Mesenchymal stem cell (in vitro differentiated cells and primary cell): ENCODE measurements at regions not wholly inside any gene's neighbourhood (a gene's known extent, or its start where the extent isn't known, plus 50 kb on each side); places are given as distances from the start of the nearest gene placed in this dataset.

Source experiments
- DNase-seq: peaks from one replicate; pipeline ENCODE4 v3.0.0-alpha.2; 2013
- H2AFZ ChIP-seq: one replicate; pipeline ENCODE4 v1.6.1; 2013; ENCODE audit warnings: low read depth, mild to moderate bottlenecking, control low read depth, inconsistent platforms, low read length, moderate library complexity
- H2AK5ac ChIP-seq: 2 replicates; pipeline ENCODE4 v1.6.1; 2013; ENCODE audit warnings: low read length, moderate library complexity, mild to moderate bottlenecking, inconsistent platforms; ENCODE audit not compliant: severe bottlenecking
- H2BK120ac ChIP-seq: one replicate; pipeline ENCODE4 v1.6.1; 2013; ENCODE audit warnings: low read depth, mild to moderate bottlenecking, inconsistent platforms, low read length, moderate library complexity
- H2BK12ac ChIP-seq, 2 experiments: one replicate each; pipeline ENCODE4 v1.6.1; 2013; ENCODE audit warnings: inconsistent platforms in 2 of 2, low read length in 2 of 2, mild to moderate bottlenecking in 2 of 2, moderate library complexity in 2 of 2, control low read depth in 1 of 2
- H2BK15ac ChIP-seq: one replicate; pipeline ENCODE4 v1.6.1; 2013; ENCODE audit warnings: mild to moderate bottlenecking, low read depth, inconsistent platforms; ENCODE audit not compliant: poor library complexity, severe bottlenecking
- H2BK5ac ChIP-seq: 2 replicates; pipeline ENCODE4 v1.6.1; 2013; ENCODE audit warnings: low read depth, mild to moderate bottlenecking, low read length, control low read depth, inconsistent platforms; ENCODE audit not compliant: poor library complexity, severe bottlenecking
- H3K14ac ChIP-seq, 2 experiments: one replicate each; pipeline ENCODE4 v1.6.1; 2013; ENCODE audit warnings: inconsistent platforms in 2 of 2, low read length in 2 of 2, control low read depth in 1 of 2, mild to moderate bottlenecking in 1 of 2, moderate library complexity in 1 of 2
- H3K18ac ChIP-seq, 2 experiments: one replicate each; pipeline ENCODE4 v1.6.1; 2013; ENCODE audit warnings: inconsistent platforms in 2 of 2, low read length in 2 of 2, control low read depth in 1 of 2, low read depth in 1 of 2, mild to moderate bottlenecking in 1 of 2
- H3K23ac ChIP-seq, 2 experiments: one replicate each; pipeline ENCODE4 v1.6.1; 2013; ENCODE audit warnings: inconsistent platforms in 2 of 2, low read length in 2 of 2, mild to moderate bottlenecking in 2 of 2, moderate library complexity in 2 of 2, control low read depth in 1 of 2
- H3K27ac ChIP-seq: 2 replicates; pipeline ENCODE4 v1.5.1; 2013; ENCODE audit warnings: mild to moderate bottlenecking, moderate library complexity, low read length, control low read depth, inconsistent platforms; ENCODE audit not compliant: poor library complexity, severe bottlenecking
- H3K27me3 ChIP-seq, 2 experiments: 2 replicates each; pipeline versions ENCODE4 v1.6.1 to v1.7.0; 2013; ENCODE audit warnings: low read length in 2 of 2, mild to moderate bottlenecking in 2 of 2, moderate library complexity in 2 of 2, control low read depth in 1 of 2, inconsistent platforms in 1 of 2; ENCODE audit not compliant: control insufficient read depth in 1 of 2, insufficient read depth in 1 of 2
- H3K36me3 ChIP-seq, 2 experiments: 2 replicates each; pipeline versions ENCODE4 v1.6.1 to v1.7.0; 2013; ENCODE audit warnings: low read length in 2 of 2, control low read depth in 1 of 2, inconsistent platforms in 1 of 2, low read depth in 1 of 2, mild to moderate bottlenecking in 1 of 2; ENCODE audit not compliant: insufficient read depth in 2 of 2, control insufficient read depth in 1 of 2
- H3K4ac ChIP-seq, 2 experiments: one replicate each; pipeline ENCODE4 v1.6.1; 2013; ENCODE audit warnings: inconsistent platforms in 2 of 2, low read length in 2 of 2, mild to moderate bottlenecking in 2 of 2, moderate library complexity in 2 of 2, control low read depth in 1 of 2, low read depth in 1 of 2
- H3K4me1 ChIP-seq: 2 replicates; pipeline ENCODE4 v1.6.1; 2013; ENCODE audit warnings: low read depth, low read length, control low read depth; ENCODE audit not compliant: control insufficient read depth, insufficient read depth
- H3K4me2 ChIP-seq: 2 replicates; pipeline ENCODE4 v1.6.1; 2013; ENCODE audit warnings: low read length, mild to moderate bottlenecking, inconsistent platforms; ENCODE audit not compliant: poor library complexity, severe bottlenecking
- H3K4me3 ChIP-seq, 2 experiments: 2 replicates each; pipeline versions ENCODE4 v1.5.1 to v1.7.0; 2013; ENCODE audit warnings: low read length in 2 of 2, mild to moderate bottlenecking in 2 of 2, control low read depth in 1 of 2, low read depth in 1 of 2; ENCODE audit not compliant: insufficient read depth in 1 of 2
- H3K79me1 ChIP-seq: replicated peaks from 2 replicates; pipeline ENCODE4 v1.6.1; 2013; ENCODE audit warnings: mild to moderate bottlenecking, control low read depth, low read length, inconsistent platforms; ENCODE audit not compliant: poor library complexity, severe bottlenecking
- H3K9ac ChIP-seq: 2 replicates; pipeline ENCODE4 v1.7.0; 2013; ENCODE audit warnings: mild to moderate bottlenecking, low read length, moderate library complexity
- H3K9me3 ChIP-seq: 2 replicates; pipeline ENCODE4 v1.7.0; 2013; ENCODE audit warnings: mild to moderate bottlenecking, low read length; ENCODE audit not compliant: control insufficient read depth
- H4K8ac ChIP-seq: one replicate; pipeline ENCODE4 v1.6.1; 2013; ENCODE audit warnings: inconsistent platforms, mild to moderate bottlenecking, low read length, moderate library complexity
- H4K91ac ChIP-seq: one replicate; pipeline ENCODE4 v1.6.1; 2013; ENCODE audit warnings: mild to moderate bottlenecking, low read length, inconsistent platforms
- WGBS: methylation state at CpG from one replicate; pipeline ENCODE4 v1.1.7; 2013; ENCODE audit warnings: mixed read lengths; 5-methylcytosine and 5-hydroxymethylcytosine counted together

DNA sequence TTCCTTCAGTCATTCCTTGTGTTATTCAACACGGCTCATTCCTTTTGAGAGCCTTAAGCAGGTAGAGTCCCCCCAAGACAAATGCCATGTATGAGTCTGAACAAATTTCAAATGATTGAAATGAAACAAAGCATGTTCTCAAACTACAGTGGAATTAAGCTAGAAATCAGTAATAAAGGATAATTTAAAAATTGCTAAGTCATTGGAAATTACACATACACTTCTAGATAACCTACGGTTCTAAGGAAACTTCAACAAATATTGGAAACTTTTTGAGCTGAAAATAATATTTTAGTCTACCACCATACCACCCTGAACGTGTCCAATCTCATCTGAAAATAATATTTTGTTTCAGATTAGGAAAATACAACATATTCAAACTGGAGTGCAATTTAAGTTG, 71.8 kb upstream of the UGP2 start:
- H3K9me3 ChIP-seq, result peaks cover 10% of the 10 kb centered on the region
- no peaks in the 10 kb centered on the region for H3K4me1 ChIP-seq
- H2AK5ac ChIP-seq, result no peak overlapping the region
- no peak overlapping the region for H4K91ac ChIP-seq
- H2BK5ac ChIP-seq, result no peak overlapping the region
- no peak overlapping the region for H3K4me3 ChIP-seq
- H3K36me3 ChIP-seq, result no peaks in the 10 kb centered on the region
- H2BK15ac ChIP-seq, result no peak overlapping the region
- no peak overlapping the region for H3K27ac ChIP-seq
- no peak overlapping the region for H2AFZ ChIP-seq
- H3K9ac ChIP-seq, result no peak overlapping the region
- no peak overlapping the region for H3K4me2 ChIP-seq
- H2BK120ac ChIP-seq, result no peak overlapping the region
- no peak for DNase-seq
- no peak overlapping the region for H3K14ac ChIP-seq
- H3K23ac ChIP-seq, result no peak overlapping the region
- H3K4ac ChIP-seq, result no peak overlapping the region
- no peaks in the 10 kb centered on the region for H3K27me3 ChIP-seq
- no peak overlapping the region for H3K18ac ChIP-seq
- H2BK12ac ChIP-seq, result no peak overlapping the region
- WGBS, result 100% methylated on average over 1 of the region's 3 CpGs
- no peak overlapping the region for H4K8ac ChIP-seq
- no peaks in the 10 kb centered on the region for H3K79me1 ChIP-seq

DNA sequence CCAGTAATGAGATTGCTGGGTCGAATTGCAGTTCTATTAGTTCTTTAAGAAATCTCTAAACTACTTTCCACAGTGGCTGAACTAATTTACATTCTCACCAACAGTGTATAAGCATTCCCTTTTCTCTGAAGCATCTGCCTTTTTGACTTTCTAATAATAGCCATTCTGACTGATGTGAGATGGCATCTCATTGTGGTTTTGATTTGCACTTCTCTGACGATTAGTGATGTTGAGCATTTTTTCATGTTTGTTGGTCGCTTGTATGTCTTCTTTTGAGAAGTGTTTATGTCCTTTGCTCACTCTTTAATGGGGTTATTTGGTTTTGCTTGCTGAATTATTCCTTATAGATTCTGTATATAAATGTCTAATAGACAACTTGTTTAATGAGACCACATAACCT, 69.6 kb upstream of the UGP2 start:
- Histone ChIP-seq H3K27me3 (no peaks in the 10 kb centered on the region), H2BK15ac (no peak overlapping the region), H3K4me1 (no peaks in the 10 kb centered on the region), H3K4me3 (no peak overlapping the region), H2BK120ac (no peak overlapping the region), H2BK5ac (no peak overlapping the region), H3K27ac (no peak overlapping the region), H3K79me1 (no peaks in the 10 kb centered on the region), H2AFZ (no peak overlapping the region), H3K14ac (no peak overlapping the region), H2AK5ac (no peak overlapping the region), H4K91ac (no peak overlapping the region), H3K4ac (no peak overlapping the region), H2BK12ac (no peak overlapping the region), H3K18ac (no peak overlapping the region), H4K8ac (no peak overlapping the region), H3K9me3 (peaks cover 6% of the 10 kb centered on the region), H3K36me3 (no peaks in the 10 kb centered on the region), H3K23ac (no peak overlapping the region), H3K4me2 (no peak overlapping the region), H3K9ac (no peak overlapping the region)
- 76% methylated on average over 2 of the region's 3 CpGs for WGBS
- DNase-seq, result no peak

DNA sequence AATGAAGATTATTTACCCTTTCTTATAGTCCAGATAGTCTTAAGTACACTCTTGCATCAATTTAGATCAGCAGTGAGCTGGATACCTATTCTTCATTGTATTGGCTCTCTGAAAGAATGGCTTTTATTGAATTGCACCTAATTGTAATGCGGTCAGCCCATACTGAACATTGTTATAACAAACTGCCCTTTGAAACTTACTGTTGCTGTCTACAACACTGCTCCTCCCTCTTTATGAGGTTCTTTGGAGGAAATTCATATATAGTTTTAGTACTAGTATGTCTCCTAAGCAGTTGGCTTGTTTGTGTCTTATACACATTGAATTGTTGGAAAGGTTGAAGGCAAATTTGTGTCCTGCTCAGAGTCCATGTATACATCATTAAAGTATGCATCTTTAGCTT, 66.5 kb upstream of the UGP2 start:
- Histone ChIP-seq H2AFZ (no peak overlapping the region), H3K4me3 (no peak overlapping the region), H3K4ac (no peak overlapping the region), H3K4me1 (no peaks in the 10 kb centered on the region), H2BK120ac (no peak overlapping the region), H4K8ac (no peak overlapping the region), H3K14ac (no peak overlapping the region), H2BK12ac (no peak overlapping the region), H3K27ac (no peak overlapping the region), H3K23ac (no peak overlapping the region), H4K91ac (no peak overlapping the region), H3K9me3 (no peaks in the 10 kb centered on the region), H3K27me3 (no peaks in the 10 kb centered on the region), H2BK5ac (no peak overlapping the region), H2AK5ac (no peak overlapping the region), H3K79me1 (no peaks in the 10 kb centered on the region), H3K36me3 (no peaks in the 10 kb centered on the region), H3K4me2 (no peak overlapping the region), H3K18ac (no peak overlapping the region), H3K9ac (no peak overlapping the region), H2BK15ac (no peak overlapping the region)
- WGBS, result no CpG with 5 or more reads among the region's 1 CpG
- DNase-seq, result no peak

DNA sequence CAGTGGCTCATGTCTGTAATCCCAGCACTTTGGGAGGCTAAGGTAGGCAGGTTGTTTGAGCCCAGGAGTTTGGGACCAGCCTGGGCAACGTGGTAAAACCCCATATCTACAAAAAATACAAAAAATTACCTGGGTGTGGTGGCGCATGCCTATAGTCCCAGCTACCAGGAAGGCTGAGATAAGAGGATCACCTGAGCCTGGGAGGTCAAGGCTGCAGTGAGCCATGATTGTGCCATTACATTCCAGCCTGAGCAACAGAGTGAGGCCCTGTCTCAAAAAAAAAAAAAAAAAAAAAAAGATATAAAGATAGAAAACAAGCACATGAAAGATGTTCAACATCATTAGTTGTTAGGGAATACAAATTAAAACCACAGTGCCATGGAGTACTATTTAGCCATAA, 65.3 kb upstream of the UGP2 start:
- Histone ChIP-seq H3K4me2 (no peak overlapping the region), H3K14ac (no peak overlapping the region), H2BK15ac (no peak overlapping the region), H2AFZ (no peak overlapping the region), H3K27ac (no peak overlapping the region), H3K4ac (no peak overlapping the region), H2BK5ac (no peak overlapping the region), H3K27me3 (no peaks in the 10 kb centered on the region), H2BK120ac (no peak overlapping the region), H3K36me3 (no peaks in the 10 kb centered on the region), H3K23ac (no peak overlapping the region), H4K8ac (no peak overlapping the region), H3K4me3 (no peak overlapping the region), H3K9ac (no peak overlapping the region), H4K91ac (no peak overlapping the region), H3K4me1 (no peaks in the 10 kb centered on the region), H2AK5ac (no peak overlapping the region), H2BK12ac (no peak overlapping the region), H3K18ac (no peak overlapping the region), H3K9me3 (no peaks in the 10 kb centered on the region), H3K79me1 (no peaks in the 10 kb centered on the region)
- 89% methylated on average over 1 of the region's 2 CpGs for WGBS
- no peak for DNase-seq
